Endothelial cell of umbilical vein (primary cell): ENCODE measurements at regions not wholly inside any gene's neighbourhood (a gene's known extent, or its start where the extent isn't known, plus 50 kb on each side); places are given as distances from the start of the nearest gene placed in this dataset.
A peak's percentile ranks its signal among the peaks of the same experiment; 100 is the strongest.

Experiments used
- BruUV-seq: library from RNA; stranded (reverse); fragments of 400-500 nt; replicated peaks from 2 replicates; lab custom pipeline; 2021; lab: Mats Ljungman, UMichigan
- CTCF ChIA-PET: fragments of 300-600, 350-600 bp; sonication (Branson Sonifier 250); formaldehyde crosslinking; loops from one replicate; lab custom pipeline; 2021; ENCODE audit warnings: antibody characterized with exemption, inconsistent platforms; lab: Charles Lee
- POLR2A ChIA-PET: fragments of 300-600, 350-600 bp; sonication (Branson Sonifier 250); formaldehyde crosslinking; loops from one replicate; lab custom pipeline; 2021; ENCODE audit warnings: antibody characterized with exemption, inconsistent platforms; lab: Charles Lee
- DNase-seq: peaks from one replicate; pipeline ENCODE4 v3.0.0-alpha.2; 2011; ENCODE audit warnings: low read depth, low spot score
- FAIRE-seq: peaks from 2 replicates; lab custom pipeline; 2011; peaks lifted over from hg19 to GRCh38; lab: Jason Lieb, UNC
- H2AFZ ChIP-seq: 2 replicates; pipeline ENCODE4 v1.6.0; 2012; ENCODE audit warnings: low read depth, low read length, control low read depth, inconsistent platforms
- H3K27ac ChIP-seq: 2 replicates; pipeline ENCODE4 v1.5.1; 2011; ENCODE audit warnings: low read depth, mild to moderate bottlenecking, control low read depth, low read length, moderate library complexity; ENCODE audit not compliant: insufficient read depth
- H3K27me3 ChIP-seq, 2 experiments: 2 replicates each; pipeline versions ENCODE4 v1.6.0 to v1.6.1; 2011; ENCODE audit warnings: low read length in 2 of 2, mixed read lengths in 1 of 2; ENCODE audit not compliant: control insufficient read depth in 2 of 2, insufficient read depth in 2 of 2
- H3K36me3 ChIP-seq, 2 experiments: 2 replicates in 1 of 2; 3 replicates in 1 of 2; pipeline ENCODE4 v1.5.1; 2011; ENCODE audit warnings: low read length in 2 of 2, mild to moderate bottlenecking in 1 of 2, moderate library complexity in 1 of 2; ENCODE audit not compliant: control insufficient read depth in 2 of 2, insufficient read depth in 2 of 2; ENCODE audit errors: extremely low read depth in 1 of 2
- H3K4me1 ChIP-seq: 3 replicates; pipeline ENCODE4 v1.5.1; 2011; ENCODE audit warnings: mild to moderate bottlenecking, low read length; ENCODE audit not compliant: control insufficient read depth, insufficient read depth; ENCODE audit errors: extremely low read depth
- H3K4me2 ChIP-seq: 2 replicates; pipeline ENCODE4 v1.6.1; 2011; ENCODE audit warnings: low read length, control low read depth, mixed read lengths; ENCODE audit not compliant: insufficient read depth
- H3K4me3 ChIP-seq, 3 experiments: fragments of 200-600 bp in 1 of 3; sonication (generic), shearing (Covaris generic) in 1 of 3; replicated peaks in 1 of 3; 2 replicates each; pipeline ENCODE4 v1.5.1; 2011 to 2016; ENCODE audit warnings: control low read depth in 3 of 3, low read length in 3 of 3, mild to moderate bottlenecking in 2 of 3, inconsistent platforms in 1 of 3, low read depth in 1 of 3, moderate library complexity in 1 of 3; ENCODE audit not compliant: insufficient read depth in 1 of 3
- H3K79me2 ChIP-seq: 2 replicates; pipeline ENCODE4 v1.6.0; 2012; ENCODE audit warnings: low read length, inconsistent platforms; ENCODE audit not compliant: control insufficient read depth, insufficient read depth
- H3K9ac ChIP-seq: replicated peaks from 2 replicates; pipeline ENCODE3; 2011; ENCODE audit warnings: low read length, control low read depth; ENCODE audit not compliant: insufficient read depth; ENCODE audit errors: extremely low read depth
- H3K9me1 ChIP-seq: replicated peaks from 3 replicates; pipeline ENCODE4 v1.6.0; 2011; ENCODE audit warnings: mild to moderate bottlenecking, low read length; ENCODE audit not compliant: control insufficient read depth, insufficient read depth; ENCODE audit errors: extremely low read depth
- H3K9me3 ChIP-seq: replicated peaks from 2 replicates; pipeline ENCODE4 v1.5.1; 2012; ENCODE audit warnings: low read length, inconsistent platforms; ENCODE audit not compliant: control insufficient read depth, insufficient read depth
- H4K20me1 ChIP-seq: replicated peaks from 2 replicates; pipeline ENCODE3; 2011; ENCODE audit warnings: mild to moderate bottlenecking, low read length; ENCODE audit not compliant: control insufficient read depth, insufficient read depth; ENCODE audit errors: extremely low read depth
- CTCF ChIP-seq, 2 donors: IDR thresholded peaks; 1 replicate in 1 of 2; 2 replicates in 1 of 2; pipeline ENCODE4 v1.5.1; 2011; ENCODE audit warnings: low read length in 2 of 2, mild to moderate bottlenecking in 2 of 2, moderate library complexity in 2 of 2, control low read depth in 1 of 2, inconsistent platforms in 1 of 2, low read depth in 1 of 2; ENCODE audit not compliant: insufficient read depth in 1 of 2; ENCODE audit errors: extremely low read depth in 1 of 2
- EZH2 ChIP-seq: IDR thresholded peaks from 2 replicates; pipeline ENCODE4 v1.6.1; 2012; ENCODE audit warnings: borderline replicate concordance, low read depth, mild to moderate bottlenecking, moderate library complexity, low read length, inconsistent platforms; ENCODE audit not compliant: severe bottlenecking
- FOS ChIP-seq: IDR thresholded peaks from 2 replicates; pipeline ENCODE4 v1.6.1; 2011; ENCODE audit warnings: mild to moderate bottlenecking, low read length, moderate library complexity, borderline replicate concordance; ENCODE audit not compliant: insufficient read depth
- GATA2 ChIP-seq: IDR thresholded peaks from 2 replicates; pipeline ENCODE4 v1.7.0; 2011; ENCODE audit warnings: low read depth, mild to moderate bottlenecking, moderate library complexity, mixed read lengths, low read length; ENCODE audit not compliant: insufficient read length, insufficient read depth
- JUN ChIP-seq: IDR thresholded peaks from 2 replicates; pipeline ENCODE4 v1.6.1; 2011; ENCODE audit warnings: borderline replicate concordance, low read depth; ENCODE audit not compliant: insufficient read length, insufficient read depth
- MAX ChIP-seq: IDR thresholded peaks from 2 replicates; pipeline ENCODE4 v1.6.1; 2011; ENCODE audit not compliant: insufficient read depth, insufficient read length
- MYC ChIP-seq: IDR thresholded peaks from one replicate; pipeline ENCODE4 v1.6.1; 2011; ENCODE audit warnings: mild to moderate bottlenecking, low read depth, low read length
- POLR2A ChIP-seq: IDR thresholded peaks from 2 replicates; pipeline ENCODE4 v1.6.1; 2012; ENCODE audit warnings: low read depth, mild to moderate bottlenecking, control low read depth, low read length
- POLR2AphosphoS5 ChIP-seq: IDR thresholded peaks from 2 replicates; pipeline ENCODE4 v1.6.1; 2012; ENCODE audit warnings: low read depth, mild to moderate bottlenecking, control low read depth, low read length, moderate library complexity; ENCODE audit not compliant: insufficient read depth
- dilution Hi-C: fragments of 300-500 bp; cut with MboI; formaldehyde crosslinking; loops from one replicate; pipeline ENCODE4 v1.15.0; 2019; ENCODE audit warnings: low sequenced_read_pairs; ENCODE audit not compliant: extremely low pct_ligation_motif_present
- intact Hi-C: fragments of 100-400 bp; cut with micrococcal nuclease; formaldehyde crosslinking; loops from one replicate; pipeline ENCODE4 v1.10.0; 2022

- H3K9me1 ChIP-seq, result no peaks in the 10 kb centered on the region
- FAIRE-seq (no peak), DNase-seq (peak; percentile 5)
- H3K9ac ChIP-seq, result no peak overlapping the region
- BruUV-seq, result no TSS peak
- H3K79me2 ChIP-seq, result no peaks in the 10 kb centered on the region
- no peak overlapping the region for H3K4me3 ChIP-seq
- no peak overlapping the region for H3K4me2 ChIP-seq
- H3K27me3 ChIP-seq, result no peaks in the 10 kb centered on the region
- dilution Hi-C loops (no loop called here), intact Hi-C loops (no loop called here)
- H3K9me3 ChIP-seq, result no peaks in the 10 kb centered on the region
- H2AFZ ChIP-seq, result no peak overlapping the region
- H3K27ac ChIP-seq, result no peak overlapping the region
- no peaks in the 10 kb centered on the region for H4K20me1 ChIP-seq
- no peaks in the 10 kb centered on the region for H3K36me3 ChIP-seq
- no peaks in the 10 kb centered on the region for H3K4me1 ChIP-seq
- TF ChIP-seq MAX (no peak), FOS (no peak), MYC (no peak), GATA2 (no peak), JUN (no peak), EZH2 (no peak), POLR2AphosphoS5 (no peak), CTCF (IDR thresholded peaks at IDR 0.05; ENCODE audit: extremely low read depth in 1 of 2, insufficient read depth in 1 of 2, low read depth in 1 of 2, low read length in 2 of 2) (no peak), POLR2A (no peak)
- ChIA-PET POLR2A (no interaction called here), CTCF (no interaction called here)
Observed at GRCh38 chr13:100789481-100789880, 114.9 kb upstream of the TMTC4 start.
